ENCODE measurements at regions not wholly inside any gene's neighbourhood (a gene's known extent, or its start where the extent isn't known, plus 50 kb on each side); places are given as distances from the start of the nearest gene placed in this dataset.

DNA sequence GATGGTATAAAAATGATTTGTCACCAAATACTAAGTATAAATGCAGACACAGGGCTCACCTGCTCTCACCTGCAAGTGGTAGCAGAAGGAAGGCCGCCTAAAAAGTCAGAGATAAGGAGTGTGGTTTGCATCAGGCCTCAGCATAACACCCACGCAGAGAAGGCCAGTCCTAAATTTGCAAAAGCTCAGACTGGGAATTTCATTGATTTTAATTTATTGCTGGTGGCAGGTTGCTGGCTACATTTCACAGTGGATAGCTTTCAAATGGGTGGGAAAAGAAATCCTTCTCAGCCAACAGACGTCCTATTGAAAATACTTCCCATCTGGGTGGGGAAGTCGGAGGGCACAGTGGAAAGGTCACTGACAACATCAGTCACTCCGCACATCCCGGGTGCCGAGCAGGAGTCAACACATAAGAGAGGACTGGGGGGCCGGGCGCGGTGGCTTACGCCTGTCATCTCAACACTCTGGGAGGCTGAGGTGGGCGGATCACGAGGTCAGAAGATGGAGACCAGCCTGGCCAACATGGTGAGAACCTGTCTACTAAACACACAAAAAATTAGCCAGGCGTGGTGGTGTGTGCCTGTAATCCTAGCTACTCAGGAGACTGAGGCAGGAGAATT lies 561.8 kb upstream of the MKI67 start:
- no peak for DNase-seq (ENCODE audit: low read depth, low spot score)
- H3K4me3 ChIP-seq (ENCODE audit: low read length), result no peak overlapping the region

DNA sequence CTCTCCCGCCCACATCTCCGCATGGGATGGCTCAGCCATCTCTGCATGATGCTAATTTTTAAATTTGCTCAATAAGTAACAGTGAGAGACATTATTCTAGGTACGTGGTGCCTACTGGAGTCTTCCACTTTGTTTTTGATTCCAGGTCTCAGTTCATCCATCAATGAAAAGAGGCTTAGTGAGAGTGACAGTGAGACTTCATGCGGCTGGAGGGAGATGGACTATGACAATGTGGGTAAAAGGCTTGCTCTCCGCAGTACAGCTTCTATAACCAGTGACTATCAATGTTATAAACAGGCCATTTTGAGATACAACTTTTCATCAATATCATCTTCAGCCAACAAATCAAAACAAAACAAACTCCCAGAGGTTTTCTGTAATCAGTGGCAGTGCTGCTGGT lies 563.4 kb upstream of the MKI67 start:
- DNase-seq (ENCODE audit: low read depth, low spot score), result no peak
- no peak overlapping the region for H3K4me3 ChIP-seq (ENCODE audit: low read length)

- DNase-seq (ENCODE audit: low read depth, low spot score), result no peak
- H3K4me3 ChIP-seq (ENCODE audit: low read length), result no peak overlapping the region
Observed at GRCh38 chr10:128693493-128694131, 567.4 kb upstream of the MKI67 start.

- no peak overlapping the region for H3K4me3 ChIP-seq (ENCODE audit: low read length)
- no peak for DNase-seq (ENCODE audit: low read depth, low spot score)
Observed at GRCh38 chr10:128694168-128694850, 568.1 kb upstream of the MKI67 start.

- DNase-seq (ENCODE audit: low read depth, low spot score), result no peak
- no peak overlapping the region for H3K4me3 ChIP-seq (ENCODE audit: low read length)
Observed at GRCh38 chr10:128694851-128695725, 568.9 kb upstream of the MKI67 start.

GRCh38 chr10:128695931-128696330 lies 569.7 kb upstream of the MKI67 start:
- H3K4me3 ChIP-seq (ENCODE audit: low read length), result no peak overlapping the region
- DNase-seq (ENCODE audit: low read depth, low spot score), result no peak

GRCh38 chr10:128697437-128697836 lies 571.2 kb upstream of the MKI67 start:
- no peak for DNase-seq (ENCODE audit: low read depth, low spot score)
- H3K4me3 ChIP-seq (ENCODE audit: low read length), result no peak overlapping the region

DNA sequence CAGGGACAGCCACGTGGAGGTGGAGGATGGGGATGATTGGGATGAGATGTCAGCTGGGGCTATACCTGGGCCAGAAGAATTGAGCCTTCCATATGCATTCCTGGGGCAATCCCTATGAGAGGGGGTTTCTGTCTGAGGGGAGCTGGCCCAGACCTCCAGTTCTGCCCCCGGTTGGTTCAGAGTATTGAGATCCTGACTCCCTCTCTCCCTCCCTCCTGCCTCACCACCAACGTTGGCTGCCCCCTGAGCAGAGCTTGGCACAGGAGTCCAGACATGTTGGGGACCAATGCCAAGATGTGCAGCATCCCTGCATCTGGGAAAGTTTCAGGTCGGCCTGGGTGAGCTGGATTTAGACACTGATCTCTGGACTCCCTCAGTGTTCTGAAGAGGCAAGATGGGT lies 575.2 kb upstream of the MKI67 start:
- H3K4me3 ChIP-seq (ENCODE audit: low read length), result no peak overlapping the region
- DNase-seq (ENCODE audit: low read depth, low spot score), result no peak

DNA sequence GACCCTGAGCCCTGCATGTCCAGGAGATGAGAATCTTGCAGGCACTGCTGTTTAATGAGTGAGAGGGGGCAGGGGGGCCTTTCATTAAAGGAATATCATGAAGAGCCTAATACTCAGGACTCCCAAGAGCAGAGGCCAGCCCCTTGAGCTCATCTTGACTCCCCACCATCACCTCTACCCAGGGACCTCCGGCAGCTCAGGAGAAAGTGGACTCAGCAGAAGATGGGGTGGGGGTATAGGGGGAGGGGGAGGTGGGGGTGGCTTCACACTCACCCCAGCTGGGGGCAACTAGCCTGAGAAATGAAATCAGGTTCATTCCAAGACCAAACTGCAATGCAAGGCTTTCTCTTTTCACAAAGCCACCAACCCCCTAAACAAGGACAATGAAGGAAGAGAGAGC lies 575.6 kb upstream of the MKI67 start:
- DNase-seq (ENCODE audit: low read depth, low spot score), result no peak
- no peak overlapping the region for H3K4me3 ChIP-seq (ENCODE audit: low read length)

DNA sequence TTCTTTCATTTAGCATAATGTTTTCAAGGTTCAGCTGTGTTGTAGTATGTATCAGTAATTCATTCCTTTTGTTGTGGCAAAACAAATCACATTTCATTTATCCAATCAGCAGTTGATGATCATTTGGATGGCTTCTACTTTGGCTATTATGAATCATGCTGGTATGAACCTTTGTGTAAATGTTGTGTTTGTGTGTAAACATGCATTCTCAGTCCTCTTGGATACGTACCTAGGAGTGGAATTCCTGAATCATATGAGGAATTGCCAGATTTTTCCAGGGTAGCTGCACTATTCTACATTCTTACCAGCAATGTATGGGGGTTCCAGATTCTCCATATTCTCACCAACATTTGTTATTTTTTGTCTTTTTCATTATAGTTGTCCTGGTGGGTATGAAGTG lies 578.5 kb upstream of the MKI67 start:
- H3K4me3 ChIP-seq (ENCODE audit: low read length), result no peak overlapping the region
- DNase-seq (ENCODE audit: low read depth, low spot score), result no peak

DNA sequence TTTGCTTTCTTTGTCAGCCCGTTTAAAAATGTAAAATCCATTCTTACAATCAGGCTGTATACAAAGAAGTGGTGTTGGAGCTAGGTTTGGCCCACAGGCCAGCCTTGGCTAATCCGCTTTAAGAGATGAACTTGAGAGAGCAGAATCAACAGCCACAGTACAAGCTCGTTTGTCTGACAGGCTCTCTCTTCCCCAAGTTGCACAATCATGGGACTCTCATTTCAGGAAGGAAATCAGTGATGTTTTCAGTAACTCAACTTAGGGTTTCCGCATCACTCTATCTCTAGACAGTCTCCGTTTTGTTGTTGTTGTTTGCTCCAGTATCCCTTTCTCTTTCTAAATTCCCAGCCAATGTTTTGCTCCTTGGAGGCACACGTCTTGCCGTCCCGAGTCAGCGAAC lies 582.0 kb upstream of the MKI67 start:
- H3K4me3 ChIP-seq (ENCODE audit: low read length), result no peak overlapping the region
- no peak for DNase-seq (ENCODE audit: low read depth, low spot score)

DNA sequence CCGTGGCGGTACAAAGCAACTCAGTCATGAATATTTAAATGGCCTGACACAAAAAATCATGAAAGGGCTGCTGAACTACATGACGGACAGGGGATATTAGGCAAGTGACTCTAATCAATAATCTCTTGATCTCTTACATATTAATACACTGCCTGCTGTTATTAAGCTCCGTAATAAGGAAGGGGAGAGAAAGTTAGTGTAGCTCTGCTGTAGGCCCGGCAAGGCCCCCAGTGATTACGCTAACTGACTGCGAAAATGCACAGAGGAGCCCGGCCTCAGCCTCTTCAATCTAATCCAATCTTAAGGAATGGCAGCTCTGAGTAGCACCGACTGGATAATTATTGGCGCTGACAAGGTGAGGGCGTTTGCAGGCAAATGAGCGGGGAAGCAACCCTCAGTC lies 583.5 kb upstream of the MKI67 start:
- no peak for DNase-seq (ENCODE audit: low read depth, low spot score)

DNA sequence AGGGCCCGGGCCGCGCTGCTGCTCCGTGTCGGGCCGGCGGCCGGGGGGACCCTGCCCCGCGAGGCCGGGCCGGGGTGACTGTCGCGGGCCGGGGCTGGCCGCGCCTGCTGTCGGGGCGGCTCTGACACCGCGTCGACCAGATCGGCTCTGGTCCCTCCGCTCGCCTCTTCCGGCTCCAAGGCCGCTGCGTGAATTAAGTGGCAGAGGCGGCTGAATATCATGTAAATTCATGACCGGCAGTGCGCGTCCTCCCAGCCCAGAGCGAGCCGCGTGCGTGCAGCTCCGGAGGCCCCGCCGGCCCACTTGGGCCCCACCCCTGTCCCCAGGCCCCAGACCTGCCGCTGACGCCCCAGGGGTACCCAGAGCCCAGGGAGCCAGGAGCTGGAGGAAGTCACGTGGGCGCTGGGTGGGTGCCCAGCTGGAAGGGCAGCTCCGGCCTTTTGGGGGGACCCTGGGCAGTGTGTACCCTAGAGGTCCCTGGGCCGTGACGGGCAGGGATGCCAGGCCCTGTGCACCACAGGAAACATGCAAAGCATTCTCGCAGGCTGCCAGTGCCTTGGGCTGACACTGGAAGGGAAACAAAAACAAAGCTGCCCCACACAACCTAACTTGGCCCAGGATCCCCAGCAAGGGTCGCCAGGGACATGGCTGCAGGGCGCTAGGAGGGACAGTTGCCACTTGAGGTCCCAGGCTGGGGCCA lies 584.0 kb upstream of the MKI67 start:
- H3K4me3 ChIP-seq (ENCODE audit: low read length), result no peak overlapping the region
- DNase-seq (ENCODE audit: low read depth, low spot score), result no peak

More for the DNA sequence above, 583.5 kb upstream of the MKI67 start:
- H3K4me3 ChIP-seq (ENCODE audit: low read length), result no peak overlapping the region

DNA sequence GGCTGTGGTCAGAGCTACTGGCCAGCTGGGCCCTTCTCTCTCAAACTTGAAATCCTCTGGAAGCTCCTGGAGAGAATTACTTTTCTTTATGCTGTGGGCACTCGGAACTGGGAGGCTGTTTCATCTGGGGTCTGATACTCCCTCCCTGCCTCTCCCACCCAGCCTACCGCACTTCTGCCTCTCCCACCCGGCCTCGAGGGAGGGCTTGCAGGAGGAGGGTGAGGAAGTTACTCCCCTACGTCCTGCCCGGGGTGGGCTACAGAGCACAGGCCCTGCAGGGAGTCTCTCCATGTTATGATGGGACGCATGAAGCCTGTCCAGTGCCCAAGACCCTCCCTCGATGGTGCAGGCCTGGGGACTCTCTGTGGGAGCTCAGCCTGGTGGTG lies 584.6 kb upstream of the MKI67 start:
- H3K4me3 ChIP-seq (ENCODE audit: low read length), result no peak overlapping the region
- DNase-seq (ENCODE audit: low read depth, low spot score), result no peak

DNA sequence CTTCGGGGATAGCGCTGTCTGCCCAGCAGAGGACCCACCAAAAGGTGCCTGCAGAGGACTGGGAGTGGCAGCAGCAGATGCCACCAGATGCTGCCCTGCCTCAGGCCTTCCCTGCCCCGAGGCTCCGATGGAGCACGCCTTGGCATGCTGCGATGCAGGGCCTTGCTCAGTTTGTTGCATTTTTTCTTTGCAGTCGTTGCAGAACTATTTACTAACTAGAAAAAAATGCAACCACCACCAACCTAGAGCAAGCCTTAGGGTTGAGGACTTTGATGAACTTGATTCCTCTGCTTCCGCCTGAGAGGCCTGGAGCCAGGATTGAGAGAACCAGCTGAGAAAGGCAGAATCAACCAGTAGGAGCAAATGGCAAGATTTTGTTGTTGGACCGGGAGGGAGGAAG lies 585.6 kb upstream of the MKI67 start:
- H3K4me3 ChIP-seq (ENCODE audit: low read length), result no peak overlapping the region
- no peak for DNase-seq (ENCODE audit: low read depth, low spot score)

DNA sequence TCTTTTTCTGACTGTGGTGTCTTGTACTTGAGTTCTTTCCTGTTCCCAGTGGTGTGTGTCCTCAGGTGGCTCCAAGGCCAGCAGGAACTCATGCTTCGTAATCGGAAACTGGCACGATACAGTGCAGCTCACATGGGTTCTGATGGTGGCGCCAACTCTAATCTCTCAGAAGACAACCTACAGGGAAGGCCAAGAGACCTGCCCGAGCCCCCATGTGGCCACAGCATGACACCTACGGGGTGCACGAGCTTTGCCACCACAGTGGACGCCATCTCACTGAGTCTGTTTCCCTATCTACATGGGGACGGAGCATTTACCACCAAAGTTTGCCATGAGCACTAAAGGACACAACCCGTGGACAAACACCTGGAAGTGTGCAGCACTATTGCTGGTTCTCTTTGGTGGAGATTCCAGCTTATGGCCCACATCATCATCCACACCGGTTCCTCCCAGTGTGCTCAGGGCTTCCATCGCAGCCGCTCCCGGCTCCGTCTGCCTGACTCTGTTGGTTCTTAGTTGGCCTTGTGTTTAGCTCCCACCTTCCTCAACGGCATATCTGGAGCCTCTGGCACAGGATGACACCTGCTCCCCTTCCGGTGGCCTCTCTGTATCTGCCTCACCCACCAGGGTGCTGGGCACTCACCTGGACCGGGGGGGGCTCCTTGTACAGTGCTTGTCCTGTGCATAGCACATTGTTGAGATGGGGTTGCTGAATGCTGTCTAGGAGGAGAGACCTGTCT lies 586.6 kb upstream of the MKI67 start:
- no peak overlapping the region for H3K4me3 ChIP-seq (ENCODE audit: low read length)
- DNase-seq (ENCODE audit: low read depth, low spot score), result no peak

GRCh38 chr10:128713471-128713870 lies 587.2 kb upstream of the MKI67 start:
- DNase-seq (ENCODE audit: low read depth, low spot score), result no peak
- H3K4me3 ChIP-seq (ENCODE audit: low read length), result no peak overlapping the region

DNA sequence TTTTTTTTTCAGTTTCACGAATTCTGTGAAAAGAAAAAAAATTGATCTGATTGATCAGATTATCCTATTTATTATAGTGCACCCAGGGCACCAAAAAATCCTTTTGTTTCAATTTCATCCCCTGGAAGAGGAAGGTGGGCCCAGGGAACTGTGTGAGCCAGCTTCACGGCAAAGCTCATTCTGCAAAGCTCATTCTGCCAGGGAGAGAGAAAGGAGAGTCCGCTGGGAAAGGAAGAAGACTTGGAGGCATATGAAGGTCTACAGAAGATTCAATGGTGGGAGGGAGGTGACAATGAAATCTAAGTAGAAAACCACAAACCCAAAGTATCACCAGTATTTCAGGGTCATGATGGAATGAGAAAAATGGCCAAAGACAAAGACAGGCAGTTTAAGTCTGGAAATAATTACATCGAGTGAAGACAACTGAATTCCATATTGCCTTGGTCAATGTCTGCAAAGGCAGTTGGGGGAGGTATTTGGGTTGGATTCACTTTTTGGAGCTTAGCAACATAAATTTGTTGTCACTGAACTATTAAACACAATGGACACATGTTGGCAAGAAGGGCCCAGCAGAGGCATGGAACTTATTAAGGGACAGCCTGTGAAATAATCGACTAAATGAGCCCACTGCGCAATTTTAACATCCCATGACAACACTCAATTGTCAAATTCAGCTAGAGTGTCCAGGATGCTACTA lies 587.8 kb upstream of the MKI67 start:
- DNase-seq (ENCODE audit: low read depth, low spot score), result no peak
- H3K4me3 ChIP-seq (ENCODE audit: low read length), result no peak overlapping the region

Data from Jurkat, Clone E6-1 (cell line).